ENCODE measurements at regions not wholly inside any gene's neighbourhood (a gene's known extent, or its start where the extent isn't known, plus 50 kb on each side); places are given as distances from the start of the nearest gene placed in this dataset.

DNA sequence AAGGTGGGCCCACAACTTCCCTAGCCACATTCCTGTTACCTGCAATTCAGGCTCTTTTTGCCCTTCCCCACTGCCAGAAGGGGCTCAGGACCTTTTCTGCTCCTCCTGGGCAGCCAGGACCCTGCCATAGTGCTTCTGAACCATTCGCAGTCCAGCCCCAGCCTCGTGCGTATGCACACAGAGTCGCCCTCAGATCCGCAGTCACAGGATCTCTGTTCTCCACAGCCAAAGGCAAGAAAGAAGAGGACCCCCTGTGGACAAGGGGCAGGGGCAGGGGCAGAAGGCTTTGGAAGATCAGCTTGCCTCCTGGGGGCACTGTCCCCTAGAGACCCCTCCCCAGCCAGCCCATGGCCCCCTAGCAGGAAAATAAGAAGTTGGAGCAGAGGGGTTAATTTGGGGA is 82.8 kb downstream of the PCDH1 start:
- Mint-ChIP-seq H3K27me3 (ENCODE audit: insufficient read depth, unreplicated experiment) (peaks cover 2% of the 10 kb centered on the region), H3K27ac (ENCODE audit: unreplicated experiment) (no peak overlapping the region), H3K9me3 (ENCODE audit: unreplicated experiment) (no peaks in the 10 kb centered on the region), H3K4me3 (ENCODE audit: unreplicated experiment) (no peak overlapping the region), H3K4me1 (ENCODE audit: low read depth, unreplicated experiment) (no peaks in the 10 kb centered on the region), H3K36me3 (ENCODE audit: insufficient read depth, unreplicated experiment) (no peaks in the 10 kb centered on the region)
- Histone ChIP-seq H3K9me3 (no peaks in the 10 kb centered on the region), H3K27me3 (replicated peaks; ENCODE audit: control insufficient read depth, insufficient read depth, low read length) (no peaks in the 10 kb centered on the region), H3K36me3 (ENCODE audit: control insufficient read depth, insufficient read depth, low read length) (no peaks in the 10 kb centered on the region; the same call in 1 of the 2 replicates), H3K4me3 (ENCODE audit: low read depth, low read length) (no peak overlapping the region), H3K4me1 (no peaks in the 10 kb centered on the region)
- intact Hi-C loops (cut with micrococcal nuclease; ENCODE audit: unreplicated experiment), result no loop called here
- no peak for TF ChIP-seq CTCF (IDR thresholded peaks at IDR 0.05; ENCODE audit: insufficient read depth in 1 of 2, low read depth in 1 of 2, low read length in 1 of 2, severe bottlenecking in 1 of 2, unreplicated experiment in 1 of 2)
- ChIA-PET POLR2A (no interaction called here), CTCF (no interaction called here)
- no peak for DNase-seq
- BruUV-seq (replicated peaks), result no TSS peak

DNA sequence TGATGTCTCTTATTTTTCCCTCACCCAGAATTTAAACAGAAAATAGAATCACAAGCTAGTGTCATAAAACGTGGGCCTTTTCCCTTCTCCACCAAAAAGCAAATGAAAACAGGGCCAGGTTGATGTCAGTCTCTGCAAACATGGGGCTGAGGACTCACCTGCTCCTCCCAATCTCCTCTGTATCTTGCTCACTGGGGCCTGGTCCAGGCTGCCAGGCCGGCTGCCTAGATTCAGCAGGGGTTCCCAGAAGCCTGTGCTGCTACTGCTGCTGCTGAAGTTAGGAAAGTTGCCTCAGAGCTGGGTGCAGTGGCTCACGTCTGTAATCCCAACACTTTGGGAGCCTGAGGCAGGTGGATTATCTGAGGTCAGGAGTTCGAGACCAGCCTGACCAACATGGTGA is 84.3 kb downstream of the PCDH1 start:
- Histone ChIP-seq H3K27me3 (replicated peaks; ENCODE audit: control insufficient read depth, insufficient read depth, low read length) (no peaks in the 10 kb centered on the region), H3K4me1 (no peaks in the 10 kb centered on the region), H3K36me3 (ENCODE audit: control insufficient read depth, insufficient read depth, low read length) (no peaks in the 10 kb centered on the region; the same call in 1 of the 2 replicates), H3K4me3 (ENCODE audit: low read depth, low read length) (no peak overlapping the region), H3K9me3 (no peaks in the 10 kb centered on the region)
- no peaks in the 10 kb centered on the region for H3K36me3 Mint-ChIP-seq (ENCODE audit: insufficient read depth, unreplicated experiment)
- CTCF ChIA-PET, result interaction anchor here (0.6 kb wide), 1 partner anchor 46 kb away, joined by 3 read pairs; no protein-coding TSS in a partner anchor
- no TSS peak for BruUV-seq (replicated peaks)
- TF ChIP-seq CTCF (IDR thresholded peaks at IDR 0.05; ENCODE audit: insufficient read depth in 1 of 2, low read depth in 1 of 2, low read length in 1 of 2, severe bottlenecking in 1 of 2, unreplicated experiment in 1 of 2), result no peak
- no peak overlapping the region for H3K4me3 Mint-ChIP-seq (ENCODE audit: unreplicated experiment)
- H3K9me3 Mint-ChIP-seq (ENCODE audit: unreplicated experiment), result no peaks in the 10 kb centered on the region
- peaks cover 5% of the 10 kb centered on the region for H3K27me3 Mint-ChIP-seq (ENCODE audit: insufficient read depth, unreplicated experiment)
- POLR2A ChIA-PET, result no interaction called here
- no peak overlapping the region for H3K27ac Mint-ChIP-seq (ENCODE audit: unreplicated experiment)
- H3K4me1 Mint-ChIP-seq (ENCODE audit: low read depth, unreplicated experiment), result no peaks in the 10 kb centered on the region
- intact Hi-C loops (cut with micrococcal nuclease; ENCODE audit: unreplicated experiment), result no loop called here
- DNase-seq, result no peak

DNA sequence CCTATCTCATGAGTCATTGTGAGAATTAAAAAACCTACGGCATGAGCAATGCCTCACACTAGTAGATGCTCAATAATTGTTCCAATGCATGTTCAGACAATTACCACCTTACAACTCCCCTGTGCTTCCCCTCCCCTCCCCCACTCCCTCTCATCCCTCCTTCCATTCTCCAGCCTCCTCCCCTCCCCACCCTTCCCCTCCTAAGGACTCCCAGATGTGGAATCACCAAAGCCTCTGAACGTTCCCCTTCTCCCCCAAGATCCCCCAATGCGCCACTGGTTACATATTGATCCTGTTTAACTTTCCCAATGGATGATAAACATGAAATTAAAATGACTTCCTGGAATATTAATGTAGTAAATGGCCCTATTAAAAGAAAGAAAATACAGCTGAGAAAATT is 84.8 kb downstream of the PCDH1 start:
- ChIA-PET CTCF (no interaction called here), POLR2A (no interaction called here)
- Mint-ChIP-seq H3K9me3 (ENCODE audit: unreplicated experiment) (no peaks in the 10 kb centered on the region), H3K36me3 (ENCODE audit: insufficient read depth, unreplicated experiment) (no peaks in the 10 kb centered on the region), H3K4me1 (ENCODE audit: low read depth, unreplicated experiment) (no peaks in the 10 kb centered on the region), H3K27me3 (ENCODE audit: insufficient read depth, unreplicated experiment) (peaks cover 5% of the 10 kb centered on the region), H3K4me3 (ENCODE audit: unreplicated experiment) (no peak overlapping the region), H3K27ac (ENCODE audit: unreplicated experiment) (no peak overlapping the region)
- Histone ChIP-seq H3K4me1 (no peaks in the 10 kb centered on the region), H3K9me3 (no peaks in the 10 kb centered on the region), H3K27me3 (replicated peaks; ENCODE audit: control insufficient read depth, insufficient read depth, low read length) (no peaks in the 10 kb centered on the region), H3K4me3 (ENCODE audit: low read depth, low read length) (no peak overlapping the region), H3K36me3 (ENCODE audit: control insufficient read depth, insufficient read depth, low read length) (no peaks in the 10 kb centered on the region; the same call in 1 of the 2 replicates)
- no TSS peak for BruUV-seq (replicated peaks)
- intact Hi-C loops (cut with micrococcal nuclease; ENCODE audit: unreplicated experiment), result no loop called here
- no peak for DNase-seq
- TF ChIP-seq CTCF (IDR thresholded peaks at IDR 0.05; ENCODE audit: insufficient read depth in 1 of 2, low read depth in 1 of 2, low read length in 1 of 2, severe bottlenecking in 1 of 2, unreplicated experiment in 1 of 2), result no peak
